Esophagus (tissue), 2 donors: ENCODE measurements at regions not wholly inside any gene's neighbourhood (a gene's known extent, or its start where the extent isn't known, plus 50 kb on each side); places are given as distances from the start of the nearest gene placed in this dataset.
"Not testable (repeated sequence)": the region's sequence is repeated elsewhere in the genome, so short reads cannot be mapped to it uniquely, and the experiment has no call there.

ENCODE experiments used
- H3K27ac ChIP-seq, 2 donors: one replicate each; pipeline ENCODE4 v1.5.1; 2013; ENCODE audit warnings: low read depth in 2 of 2, mild to moderate bottlenecking in 2 of 2, inconsistent platforms in 1 of 2, low read length in 1 of 2, moderate library complexity in 1 of 2
- H3K27me3 ChIP-seq, 2 donors: one replicate each; pipeline ENCODE4 v1.6.1; 2013; ENCODE audit warnings: low read length in 2 of 2, control low read depth in 1 of 2, mild to moderate bottlenecking in 1 of 2; ENCODE audit not compliant: insufficient read depth in 2 of 2, control insufficient read depth in 1 of 2
- H3K36me3 ChIP-seq, 2 donors: one replicate each; pipeline ENCODE4 v1.6.1; 2013; ENCODE audit warnings: low read length in 1 of 2; ENCODE audit not compliant: control insufficient read depth in 2 of 2, insufficient read depth in 2 of 2
- H3K4me1 ChIP-seq, 2 donors: one replicate each; pipeline ENCODE4 v1.6.1; 2013; ENCODE audit warnings: low read length in 1 of 2; ENCODE audit not compliant: control insufficient read depth in 2 of 2, insufficient read depth in 2 of 2
- H3K4me3 ChIP-seq, 2 donors: one replicate each; pipeline ENCODE4 v1.5.1; 2013; ENCODE audit warnings: low read length in 2 of 2, mild to moderate bottlenecking in 2 of 2, low read depth in 1 of 2, moderate library complexity in 1 of 2
- H3K9me3 ChIP-seq, 2 donors: one replicate each; pipeline ENCODE4 v1.6.1; 2013; ENCODE audit warnings: mild to moderate bottlenecking in 2 of 2, low read depth in 1 of 2, low read length in 1 of 2, moderate library complexity in 1 of 2; ENCODE audit not compliant: control insufficient read depth in 2 of 2, insufficient read depth in 1 of 2
- WGBS, 2 donors: extraction: QIAGEN DNeasy Blood & Tissue Kit; methylation state at CpG; one replicate each; pipeline ENCODE4 v1.1.7; 2013; 5-methylcytosine and 5-hydroxymethylcytosine counted together
- donor health status: healthy with polysubstance abuse.
- donor health status: Bipolar disorder and iron deficiency.

DNA sequence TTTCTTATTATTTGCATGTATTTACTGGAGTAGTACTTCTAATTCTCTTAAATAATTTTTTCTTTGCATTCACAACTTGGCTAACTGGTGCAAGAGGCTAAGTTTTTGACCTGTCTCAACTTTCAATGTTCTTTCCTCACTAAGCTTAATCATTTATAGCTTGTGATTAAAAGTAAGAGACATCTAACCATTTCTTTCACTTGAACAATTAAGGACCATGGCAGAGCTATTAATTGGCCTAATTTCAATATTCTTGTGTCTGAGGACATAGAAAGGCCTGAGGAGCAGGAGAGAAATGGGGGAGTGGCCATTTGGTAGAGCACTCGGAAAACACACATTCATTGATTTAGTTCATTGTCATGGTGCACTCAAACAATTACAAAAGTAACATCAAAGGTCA is 141.4 kb upstream of the TMEM196 start:
- 81 to 90% methylated on average over 1 of the region's 1 CpG for WGBS, 2 donors

DNA sequence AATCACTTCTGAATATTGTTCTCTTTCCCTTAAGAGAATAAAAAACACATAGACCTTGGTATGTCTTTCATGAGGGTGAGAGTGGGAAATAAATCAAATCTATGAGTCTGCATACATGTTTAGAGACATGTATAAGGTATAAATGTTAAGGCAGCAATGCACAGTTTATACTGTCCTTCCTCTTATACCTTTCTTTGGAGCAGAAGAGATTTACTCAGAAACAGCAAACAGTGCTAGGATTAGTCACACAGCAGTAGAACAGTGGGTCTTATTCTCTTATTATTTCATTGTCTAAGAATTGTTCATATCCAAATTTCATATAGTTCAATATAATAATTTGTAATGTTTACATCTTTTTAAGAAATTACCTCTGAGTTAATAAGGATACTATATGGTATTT is 126.7 kb upstream of the TMEM196 start:
- H3K36me3 ChIP-seq = no peaks in the 10 kb centered on the region
- no peaks in the 10 kb centered on the region for H3K27me3 ChIP-seq
- no peaks in the 10 kb centered on the region for H3K4me1 ChIP-seq
- H3K4me3 ChIP-seq = no peak overlapping the region
- H3K27ac ChIP-seq = no peak overlapping the region
- H3K9me3 ChIP-seq = no peaks in the 10 kb centered on the region

More for the DNA sequence above, 141.4 kb upstream of the TMEM196 start:
- Histone ChIP-seq H3K9me3 (no peaks in the 10 kb centered on the region), H3K4me3 (no peak overlapping the region), H3K27me3 (no peaks in the 10 kb centered on the region), H3K27ac (no peak overlapping the region), H3K36me3 (no peaks in the 10 kb centered on the region), H3K4me1 (no peaks in the 10 kb centered on the region)

DNA sequence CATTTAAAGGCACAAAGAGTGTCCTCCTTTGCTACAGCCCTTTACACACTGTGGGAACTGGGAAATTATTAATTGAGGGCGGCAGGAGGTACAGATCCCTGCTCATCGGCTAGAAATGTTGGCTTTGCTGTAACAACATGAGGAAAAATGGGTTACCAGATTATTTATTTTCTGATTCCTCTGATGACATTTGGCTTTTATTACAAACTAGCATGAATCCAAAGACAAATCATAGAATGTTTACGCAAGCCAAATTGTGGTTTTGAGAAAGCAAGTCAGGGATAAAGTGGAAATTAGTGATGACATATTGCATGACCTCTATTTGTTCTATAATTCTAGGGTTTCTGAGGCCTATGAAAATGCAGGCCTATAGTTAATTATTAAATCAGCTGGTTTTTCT is 126.1 kb upstream of the TMEM196 start:
- WGBS, 2 donors = 42 to 48% methylated on average over 3 of the region's 3 CpGs

DNA sequence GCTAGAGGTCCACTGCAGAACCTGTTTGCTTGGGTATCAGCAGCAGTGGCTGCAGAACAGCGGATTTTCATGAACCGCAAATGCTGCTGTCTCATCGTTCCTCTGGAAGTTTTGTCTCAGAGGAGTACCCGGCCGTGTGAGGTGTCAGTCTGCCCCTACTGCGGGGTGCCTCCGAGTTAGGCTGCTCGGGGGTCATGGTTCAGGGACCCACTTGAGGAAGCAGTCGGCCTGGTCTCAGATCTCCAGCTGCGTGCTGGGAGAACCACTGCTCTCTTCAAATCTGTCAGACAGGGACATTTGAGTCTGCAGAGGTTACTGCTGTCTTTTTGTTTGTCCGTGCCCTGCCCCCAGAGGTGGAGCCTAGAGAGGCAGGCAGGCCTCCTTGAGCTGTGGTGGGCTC is 109.5 kb upstream of the TMEM196 start:
- H3K36me3 ChIP-seq, H3K27ac ChIP-seq, H3K27me3 ChIP-seq, H3K9me3 ChIP-seq, H3K4me1 ChIP-seq, H3K4me3 ChIP-seq: not testable (repeated sequence)
- WGBS, 2 donors = 89 to 93% methylated on average over 11 of the region's 11 CpGs

More for the DNA sequence above, 126.1 kb upstream of the TMEM196 start:
- Histone ChIP-seq H3K36me3 (no peaks in the 10 kb centered on the region), H3K4me3 (no peak overlapping the region), H3K9me3 (no peaks in the 10 kb centered on the region), H3K27me3 (no peaks in the 10 kb centered on the region), H3K4me1 (no peaks in the 10 kb centered on the region), H3K27ac (no peak overlapping the region)

DNA sequence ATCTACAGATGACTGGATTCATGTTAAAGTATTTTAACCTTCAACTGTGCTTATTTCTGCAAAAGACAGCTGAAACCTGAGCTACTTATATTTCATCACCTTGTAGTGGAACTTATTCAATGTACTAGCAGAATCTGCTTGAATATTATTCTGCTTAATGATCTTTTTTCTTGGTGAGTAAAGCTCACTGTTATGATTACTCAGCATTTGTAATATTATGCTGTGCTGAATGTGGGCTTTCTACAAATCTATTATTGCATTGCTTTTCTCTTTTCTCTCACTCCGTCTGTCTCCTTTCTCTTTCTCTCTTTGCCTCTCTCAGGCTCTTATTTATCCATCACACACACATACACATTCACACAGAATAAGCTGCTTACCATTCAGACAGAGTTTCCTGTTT is 98.7 kb upstream of the TMEM196 start:
- H3K4me1 ChIP-seq = no peaks in the 10 kb centered on the region

DNA sequence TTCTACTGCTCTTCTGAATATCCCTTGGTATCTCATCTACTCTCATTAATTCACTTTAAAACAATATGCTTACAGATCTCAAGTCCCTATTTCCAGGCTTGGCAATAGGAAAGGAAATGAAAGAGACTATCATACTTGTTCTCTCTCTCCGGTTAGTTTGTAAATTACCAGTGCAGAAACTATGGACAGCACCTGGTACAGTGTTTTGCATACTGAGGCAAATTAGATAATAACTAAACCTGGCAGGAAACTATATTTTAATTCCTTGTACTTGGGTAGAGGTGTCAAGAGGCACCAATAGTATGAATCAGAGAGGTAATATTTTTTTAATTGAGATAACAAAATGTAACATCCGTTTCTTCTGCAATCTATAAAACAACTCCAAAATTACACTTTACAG is 97.7 kb upstream of the TMEM196 start:
- Histone ChIP-seq H3K36me3 (no peaks in the 10 kb centered on the region), H3K4me1 (no peaks in the 10 kb centered on the region), H3K27me3 (no peaks in the 10 kb centered on the region), H3K27ac (no peak overlapping the region), H3K9me3 (no peaks in the 10 kb centered on the region), H3K4me3 (no peak overlapping the region)
- 91 to 92% methylated on average over 2 of the region's 2 CpGs for WGBS, 2 donors

More for the DNA sequence above, 98.7 kb upstream of the TMEM196 start:
- Histone ChIP-seq H3K36me3 (no peaks in the 10 kb centered on the region), H3K27me3 (no peaks in the 10 kb centered on the region), H3K9me3 (no peaks in the 10 kb centered on the region), H3K27ac (no peak overlapping the region), H3K4me3 (no peak overlapping the region)
- 70 to 86% methylated on average over 1 of the region's 1 CpG for whole genome bisulfite sequencing, 2 donors

DNA sequence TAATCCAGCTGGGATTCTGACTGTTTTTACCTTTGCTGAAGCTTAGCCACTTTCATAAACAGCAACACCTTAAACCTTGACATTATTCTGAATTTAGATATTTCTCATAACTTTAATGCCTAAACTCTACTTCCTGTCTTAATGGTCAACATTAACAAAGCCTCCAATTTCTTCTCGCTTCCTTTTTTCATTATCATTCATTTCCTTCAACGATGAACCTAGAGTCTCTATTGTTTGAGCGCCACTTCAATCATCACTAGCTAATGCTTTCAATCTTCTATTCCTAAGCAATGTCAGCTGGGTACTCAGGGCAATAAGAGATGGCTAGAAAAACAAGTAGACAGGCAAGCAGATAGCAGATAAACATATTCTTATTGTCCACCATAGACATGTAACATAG is 96.6 kb upstream of the TMEM196 start:
- no peak overlapping the region for H3K27ac ChIP-seq
- H3K36me3 ChIP-seq = no peaks in the 10 kb centered on the region
- 83 to 91% methylated on average over 3 of the region's 3 CpGs for WGBS, 2 donors
- no peak overlapping the region for H3K4me3 ChIP-seq
- H3K27me3 ChIP-seq = no peaks in the 10 kb centered on the region
- H3K4me1 ChIP-seq = no peaks in the 10 kb centered on the region
- no peaks in the 10 kb centered on the region for H3K9me3 ChIP-seq

DNA sequence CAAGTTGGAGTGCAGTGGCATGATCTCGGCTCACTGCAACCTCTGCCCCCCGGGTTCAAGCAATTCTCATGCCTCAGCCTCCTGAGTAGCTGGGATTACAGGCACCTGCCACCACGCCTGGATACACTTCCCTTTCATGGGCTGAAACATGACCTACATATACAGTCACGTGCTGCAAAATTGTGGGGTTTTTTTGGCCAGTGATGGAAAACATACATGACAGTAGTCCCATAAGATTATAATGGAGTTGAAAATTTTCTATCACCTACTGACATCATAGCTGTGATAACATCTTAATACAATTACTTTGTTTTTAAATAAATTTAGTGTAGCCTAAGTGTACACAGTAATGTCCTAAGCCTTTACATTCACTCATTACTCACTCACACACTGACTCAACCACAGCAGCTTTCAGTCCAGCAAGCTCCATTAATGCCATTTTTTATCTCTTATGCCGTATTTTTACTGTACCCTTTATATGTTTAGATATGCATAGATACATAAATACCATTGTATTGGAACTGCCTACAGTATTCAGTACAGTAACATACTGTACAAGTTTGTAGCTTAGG is 79.9 kb upstream of the TMEM196 start:
- H3K4me1 ChIP-seq = no peaks in the 10 kb centered on the region
- no peaks in the 10 kb centered on the region for H3K27me3 ChIP-seq
- 76 to 82% methylated on average over 5 of the region's 5 CpGs for WGBS, 2 donors
- H3K9me3 ChIP-seq = no peaks in the 10 kb centered on the region
- H3K27ac ChIP-seq = no peak overlapping the region
- no peaks in the 10 kb centered on the region for H3K36me3 ChIP-seq
- H3K4me3 ChIP-seq = no peak overlapping the region

DNA sequence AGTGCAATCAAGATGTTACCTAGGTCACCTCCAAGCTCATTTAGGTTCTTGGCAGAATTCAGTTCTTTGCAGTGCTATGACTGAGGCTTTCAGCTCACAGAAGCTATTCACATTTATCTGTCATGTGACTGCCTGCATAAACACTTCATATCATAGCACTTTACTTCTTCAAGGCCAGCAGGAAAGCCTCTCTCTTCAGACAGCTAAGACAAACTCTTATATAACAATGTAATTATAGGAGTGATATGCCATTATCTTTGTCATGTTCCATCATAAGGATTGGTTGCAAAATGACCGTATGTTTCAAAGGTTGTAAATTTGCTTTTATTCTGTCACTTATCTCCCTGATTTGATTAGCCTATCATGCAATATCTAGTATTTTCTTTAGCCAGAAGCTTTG is 78.8 kb upstream of the TMEM196 start:
- Histone ChIP-seq H3K36me3 (no peaks in the 10 kb centered on the region), H3K9me3 (no peaks in the 10 kb centered on the region), H3K27ac (no peak overlapping the region), H3K27me3 (no peaks in the 10 kb centered on the region), H3K4me1 (no peaks in the 10 kb centered on the region), H3K4me3 (no peak overlapping the region)
- 53 to 79% methylated on average over 1 of the region's 1 CpG for WGBS, 2 donors

DNA sequence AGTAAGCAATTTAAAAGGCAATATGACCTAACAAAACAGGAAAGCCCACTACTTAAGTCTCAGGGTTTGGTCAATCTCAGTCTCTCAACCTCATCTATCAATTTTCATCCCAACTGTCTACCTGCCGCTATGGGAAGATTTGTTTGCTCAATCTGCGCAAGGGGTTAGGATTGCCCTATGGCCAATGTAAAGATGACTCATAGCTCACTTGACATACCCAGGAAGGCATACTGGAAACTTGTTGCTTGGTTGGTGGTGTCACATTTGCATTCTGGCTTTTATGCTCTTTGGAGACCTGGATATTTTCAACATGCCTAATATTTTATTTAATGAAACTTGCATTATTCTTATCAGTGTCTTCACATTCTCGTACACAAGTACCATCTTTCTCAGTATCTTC is 78.1 kb upstream of the TMEM196 start:
- WGBS, 2 donors = 75 to 86% methylated on average over 3 of the region's 3 CpGs
- no peak overlapping the region for H3K4me3 ChIP-seq
- no peaks in the 10 kb centered on the region for H3K27me3 ChIP-seq
- H3K4me1 ChIP-seq = no peaks in the 10 kb centered on the region
- no peaks in the 10 kb centered on the region for H3K36me3 ChIP-seq
- no peak overlapping the region for H3K27ac ChIP-seq
- H3K9me3 ChIP-seq = no peaks in the 10 kb centered on the region
